ENCODE measurements at regions not wholly inside any gene's neighbourhood (a gene's known extent, or its start where the extent isn't known, plus 50 kb on each side); places are given as distances from the start of the nearest gene placed in this dataset.

- H3K4me1 Mint-ChIP-seq (ENCODE audit: unreplicated experiment) = no peaks in the 10 kb centered on the region
- TF ChIP-seq, protein P1, sequence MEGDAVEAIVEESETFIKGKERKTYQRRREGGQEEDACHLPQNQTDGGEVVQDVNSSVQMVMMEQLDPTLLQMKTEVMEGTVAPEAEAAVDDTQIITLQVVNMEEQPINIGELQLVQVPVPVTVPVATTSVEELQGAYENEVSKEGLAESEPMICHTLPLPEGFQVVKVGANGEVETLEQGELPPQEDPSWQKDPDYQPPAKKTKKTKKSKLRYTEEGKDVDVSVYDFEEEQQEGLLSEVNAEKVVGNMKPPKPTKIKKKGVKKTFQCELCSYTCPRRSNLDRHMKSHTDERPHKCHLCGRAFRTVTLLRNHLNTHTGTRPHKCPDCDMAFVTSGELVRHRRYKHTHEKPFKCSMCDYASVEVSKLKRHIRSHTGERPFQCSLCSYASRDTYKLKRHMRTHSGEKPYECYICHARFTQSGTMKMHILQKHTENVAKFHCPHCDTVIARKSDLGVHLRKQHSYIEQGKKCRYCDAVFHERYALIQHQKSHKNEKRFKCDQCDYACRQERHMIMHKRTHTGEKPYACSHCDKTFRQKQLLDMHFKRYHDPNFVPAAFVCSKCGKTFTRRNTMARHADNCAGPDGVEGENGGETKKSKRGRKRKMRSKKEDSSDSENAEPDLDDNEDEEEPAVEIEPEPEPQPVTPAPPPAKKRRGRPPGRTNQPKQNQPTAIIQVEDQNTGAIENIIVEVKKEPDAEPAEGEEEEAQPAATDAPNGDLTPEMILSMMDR (IDR thresholded peaks at IDR 0.05; ENCODE audit: unreplicated experiment) = no peak
- no peak for DNase-seq (ENCODE audit: low spot score)
- H3K9me3 Mint-ChIP-seq (ENCODE audit: unreplicated experiment) = no peaks in the 10 kb centered on the region
- no peak overlapping the region for H3K27ac Mint-ChIP-seq (ENCODE audit: unreplicated experiment)
- H3K36me3 Mint-ChIP-seq (ENCODE audit: low read depth, unreplicated experiment) = no peaks in the 10 kb centered on the region
- H3K4me3 Mint-ChIP-seq (ENCODE audit: unreplicated experiment) = no peak overlapping the region
- H3K27me3 Mint-ChIP-seq (ENCODE audit: unreplicated experiment) = no peaks in the 10 kb centered on the region
Measured at GRCh38 chr10:53233749-53234148, 461.2 kb upstream of the MBL2 start.

GRCh38 chr10:53230651-53231050 lies 458.1 kb upstream of the MBL2 start:
- no peaks in the 10 kb centered on the region for H3K9me3 Mint-ChIP-seq (ENCODE audit: unreplicated experiment)
- H3K27ac Mint-ChIP-seq (ENCODE audit: unreplicated experiment) = no peak overlapping the region
- no peaks in the 10 kb centered on the region for H3K27me3 Mint-ChIP-seq (ENCODE audit: unreplicated experiment)
- DNase-seq (ENCODE audit: low spot score) = no peak
- H3K4me3 Mint-ChIP-seq (ENCODE audit: unreplicated experiment) = no peak overlapping the region
- no peaks in the 10 kb centered on the region for H3K4me1 Mint-ChIP-seq (ENCODE audit: unreplicated experiment)
- TF ChIP-seq, protein P1 (IDR thresholded peaks at IDR 0.05; ENCODE audit: unreplicated experiment) = no peak
- no peaks in the 10 kb centered on the region for H3K36me3 Mint-ChIP-seq (ENCODE audit: low read depth, unreplicated experiment)

DNA sequence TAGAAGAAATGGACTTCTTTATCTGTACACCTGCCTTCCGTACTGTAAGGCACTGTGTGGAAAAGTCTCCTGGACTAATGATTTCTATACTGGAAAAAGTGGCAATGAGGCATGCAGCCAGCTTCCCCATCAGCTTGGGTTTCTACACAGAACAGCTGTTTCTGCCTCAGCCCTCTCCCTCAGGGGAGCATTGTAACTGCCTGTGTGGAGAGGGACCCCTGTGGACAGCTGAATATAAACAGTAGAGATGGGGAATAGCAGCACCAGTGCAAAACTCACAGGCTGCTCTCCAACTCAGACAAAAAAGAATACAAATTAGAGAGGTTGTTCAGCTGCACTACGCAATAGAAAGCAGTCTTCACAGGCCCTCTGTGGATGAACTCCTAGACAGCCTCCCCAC lies 451.3 kb upstream of the MBL2 start:
- no peak for DNase-seq (ENCODE audit: low spot score)
- Mint-ChIP-seq H3K36me3 (ENCODE audit: low read depth, unreplicated experiment) (peaks cover 4% of the 10 kb centered on the region), H3K4me1 (ENCODE audit: unreplicated experiment) (no peaks in the 10 kb centered on the region), H3K9me3 (ENCODE audit: unreplicated experiment) (no peaks in the 10 kb centered on the region), H3K27me3 (ENCODE audit: unreplicated experiment) (no peaks in the 10 kb centered on the region), H3K27ac (ENCODE audit: unreplicated experiment) (no peak overlapping the region), H3K4me3 (ENCODE audit: unreplicated experiment) (no peak overlapping the region)
- TF ChIP-seq, protein P1 (IDR thresholded peaks at IDR 0.05; ENCODE audit: unreplicated experiment) = no peak

DNA sequence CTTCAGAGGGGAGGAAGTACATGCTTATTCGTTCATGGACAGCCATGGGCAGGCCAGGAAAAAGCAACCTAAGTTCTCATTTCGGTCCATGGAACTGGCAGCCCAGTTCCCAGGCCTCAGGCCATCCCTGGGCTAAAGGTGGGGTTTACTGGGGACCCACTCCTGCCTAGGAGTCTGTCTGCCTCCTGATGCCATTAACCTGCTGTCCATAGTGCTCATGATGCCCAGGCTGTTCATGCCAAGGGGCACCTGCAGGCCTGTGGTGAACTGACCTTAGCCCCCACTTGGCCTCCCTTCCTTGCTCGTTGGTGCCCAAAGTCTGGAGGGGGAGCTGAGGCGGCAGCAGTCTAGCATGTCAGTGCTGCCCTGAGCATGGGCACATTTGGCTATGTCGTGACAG lies 450.2 kb upstream of the MBL2 start:
- TF ChIP-seq, protein P1 (IDR thresholded peaks at IDR 0.05; ENCODE audit: unreplicated experiment) = no peak
- H3K36me3 Mint-ChIP-seq (ENCODE audit: low read depth, unreplicated experiment) = peaks cover 4% of the 10 kb centered on the region
- no peaks in the 10 kb centered on the region for H3K27me3 Mint-ChIP-seq (ENCODE audit: unreplicated experiment)
- DNase-seq (ENCODE audit: low spot score) = no peak
- no peak overlapping the region for H3K27ac Mint-ChIP-seq (ENCODE audit: unreplicated experiment)
- no peaks in the 10 kb centered on the region for H3K9me3 Mint-ChIP-seq (ENCODE audit: unreplicated experiment)
- no peaks in the 10 kb centered on the region for H3K4me1 Mint-ChIP-seq (ENCODE audit: unreplicated experiment)
- H3K4me3 Mint-ChIP-seq (ENCODE audit: unreplicated experiment) = no peak overlapping the region

- Mint-ChIP-seq H3K27ac (ENCODE audit: unreplicated experiment) (no peak overlapping the region), H3K4me3 (ENCODE audit: unreplicated experiment) (no peak overlapping the region), H3K27me3 (ENCODE audit: unreplicated experiment) (peaks cover 2% of the 10 kb centered on the region), H3K9me3 (ENCODE audit: unreplicated experiment) (peaks cover 4% of the 10 kb centered on the region), H3K36me3 (ENCODE audit: low read depth, unreplicated experiment) (no peaks in the 10 kb centered on the region), H3K4me1 (ENCODE audit: unreplicated experiment) (no peaks in the 10 kb centered on the region)
- no peak for DNase-seq (ENCODE audit: low spot score)
- TF ChIP-seq, protein P1 (IDR thresholded peaks at IDR 0.05; ENCODE audit: unreplicated experiment) = no peak
Measured at GRCh38 chr10:53209944-53210611, 437.5 kb upstream of the MBL2 start.
